Occipital lobe (tissue), 1 donor: ENCODE measurements at regions not wholly inside any gene's neighbourhood (a gene's known extent, or its start where the extent isn't known, plus 50 kb on each side); places are given as distances from the start of the nearest gene placed in this dataset.

Experiments used
- DNase-seq: peaks from one replicate; lab custom pipeline; 2025; lab: John Stamatoyannopoulos, UW

- no peak for DNase-seq
Measured at GRCh38 chr4:24172406-24172805, 282.6 kb upstream of the PPARGC1A start.

DNA sequence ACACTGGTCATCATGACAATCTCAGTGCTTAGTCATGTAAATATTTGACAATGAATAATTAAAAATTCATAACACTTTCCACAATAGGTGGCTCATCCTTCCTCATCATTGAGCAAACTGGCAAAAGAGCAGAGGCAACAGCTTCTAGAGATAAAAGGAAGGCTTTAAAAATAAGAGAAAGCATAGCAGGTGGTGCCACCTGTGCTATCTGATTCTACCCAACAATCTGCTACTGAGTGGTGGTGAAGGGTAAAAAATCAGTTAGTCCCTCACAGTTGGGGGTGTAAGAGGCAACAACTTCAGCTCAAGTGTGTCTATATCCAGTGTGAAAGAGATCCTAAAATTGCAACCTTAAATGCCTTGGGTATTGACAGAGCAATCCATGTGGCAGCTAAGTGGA lies 280.1 kb upstream of the PPARGC1A start:
- DNase-seq: no peak

DNA sequence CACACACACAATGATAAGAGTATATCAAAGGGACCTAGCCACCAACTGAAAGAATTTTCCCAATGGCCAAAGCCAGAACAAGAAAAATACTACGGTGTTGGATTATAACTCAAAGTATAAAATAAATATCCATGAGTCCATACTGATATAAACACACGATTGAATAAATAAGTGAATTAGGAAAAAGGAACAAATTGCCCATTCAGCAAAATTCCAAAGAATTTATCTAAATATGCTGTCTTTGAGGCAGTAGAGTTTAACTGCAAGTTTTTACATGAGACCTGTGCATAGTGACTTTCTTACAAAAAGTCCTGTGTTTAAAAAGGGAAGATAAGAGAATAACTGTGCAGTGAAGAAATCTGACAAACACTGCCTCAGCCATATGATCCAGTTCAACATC lies 278.8 kb upstream of the PPARGC1A start:
- DNase-seq: no peak

DNA sequence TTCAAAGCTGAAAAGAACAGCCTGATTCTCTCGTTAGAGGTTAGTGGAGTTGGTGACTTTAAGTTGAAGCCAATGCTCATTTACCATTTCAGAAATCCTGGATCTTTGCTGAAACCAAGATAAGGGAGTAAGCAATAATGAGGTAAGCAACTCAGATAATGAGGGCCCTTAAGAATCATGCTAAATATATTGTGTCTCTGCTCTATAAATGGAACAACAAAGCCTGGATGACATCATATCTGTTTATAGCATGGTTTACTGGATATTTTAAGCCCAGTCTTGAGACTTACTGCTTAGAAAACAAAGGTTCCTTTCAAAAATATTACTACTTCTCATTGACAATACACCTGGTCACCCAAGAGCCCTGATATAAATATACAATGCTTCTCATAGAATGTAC lies 276.7 kb upstream of the PPARGC1A start:
- DNase-seq: no peak

DNA sequence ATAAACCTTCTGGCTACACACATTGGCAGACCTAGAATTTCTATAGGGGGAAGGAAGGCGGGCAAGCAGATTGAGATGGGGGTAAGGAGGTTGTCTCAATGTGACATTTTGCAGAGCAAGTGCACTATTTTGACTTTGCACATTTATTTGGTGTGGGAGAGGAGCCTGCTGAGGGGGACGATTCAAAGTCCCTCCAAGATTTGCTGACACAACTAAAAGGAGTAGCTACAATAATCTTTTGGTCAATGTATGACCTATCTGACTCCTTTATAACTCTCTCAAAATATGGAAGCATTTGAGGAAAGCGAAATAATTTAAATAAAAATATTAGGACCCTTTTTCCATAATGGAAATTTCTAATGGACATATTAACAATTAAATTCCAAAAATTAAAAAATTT lies 274.9 kb upstream of the PPARGC1A start:
- no peak for DNase-seq

GRCh38 chr4:24164054-24164693 lies 274.3 kb upstream of the PPARGC1A start:
- DNase-seq: no peak

DNA sequence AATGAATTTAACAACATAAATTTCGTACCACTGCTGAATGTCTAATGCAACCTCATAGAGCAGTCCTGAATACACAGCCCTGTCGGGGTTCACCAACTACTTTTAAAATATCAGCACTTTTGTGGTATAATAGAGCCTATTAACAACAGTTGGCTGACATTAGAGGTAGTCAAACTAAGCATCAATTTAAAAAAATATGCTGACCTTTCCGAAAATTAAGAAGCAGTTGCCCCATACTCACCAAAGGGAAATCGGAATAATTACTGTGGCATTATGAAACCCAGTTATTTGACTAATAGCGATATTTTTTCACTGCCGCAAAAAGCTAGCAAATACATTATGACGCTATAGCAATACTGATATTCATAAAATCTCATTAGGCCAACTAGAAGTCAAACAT lies 273.5 kb upstream of the PPARGC1A start:
- no peak for DNase-seq

GRCh38 chr4:24160358-24160757 lies 270.5 kb upstream of the PPARGC1A start:
- no peak for DNase-seq

GRCh38 chr4:24158031-24158430 lies 268.2 kb upstream of the PPARGC1A start:
- no peak for DNase-seq

DNA sequence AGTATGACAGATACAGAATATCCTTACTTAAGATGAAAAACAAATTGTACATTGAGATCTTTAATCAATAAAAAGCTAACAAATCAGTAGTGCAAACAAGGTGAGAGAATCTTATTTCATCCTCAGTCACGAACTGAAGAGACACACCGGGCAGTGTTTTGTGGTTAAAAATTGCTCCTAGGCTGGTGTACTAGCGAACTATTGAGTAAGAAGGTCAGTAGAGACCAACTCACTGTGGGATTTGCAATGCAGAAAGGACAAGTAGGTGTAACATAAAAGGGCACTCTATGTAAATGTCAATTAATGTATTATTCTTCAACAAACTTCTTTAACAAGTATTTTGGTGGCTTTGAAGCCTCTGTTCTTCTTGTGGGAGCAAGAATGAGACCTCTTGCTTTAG lies 260.2 kb upstream of the PPARGC1A start:
- DNase-seq: no peak

DNA sequence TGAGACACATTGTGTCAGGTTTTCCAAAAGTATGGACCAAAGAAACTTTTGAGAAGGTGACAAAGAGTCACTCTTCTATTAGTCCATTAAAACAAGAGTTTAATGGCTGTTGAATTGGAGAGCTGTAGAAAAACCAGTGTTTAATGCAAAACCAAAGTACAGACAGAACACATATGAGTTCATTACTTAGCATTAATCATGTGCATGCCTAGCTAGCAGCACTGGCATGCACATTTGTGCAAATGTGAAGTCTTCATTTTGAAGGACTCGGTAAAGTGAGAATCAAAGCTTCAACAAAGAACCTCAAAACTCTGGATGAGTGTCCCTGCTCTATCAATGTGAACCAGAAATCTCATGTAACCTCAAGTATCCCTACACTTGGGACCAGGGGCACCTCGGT lies 256.3 kb upstream of the PPARGC1A start:
- DNase-seq: no peak

GRCh38 chr4:24145591-24145990 lies 255.7 kb upstream of the PPARGC1A start:
- no peak for DNase-seq

- DNase-seq: no peak
Measured at GRCh38 chr4:24144381-24144780, 254.5 kb upstream of the PPARGC1A start.

DNA sequence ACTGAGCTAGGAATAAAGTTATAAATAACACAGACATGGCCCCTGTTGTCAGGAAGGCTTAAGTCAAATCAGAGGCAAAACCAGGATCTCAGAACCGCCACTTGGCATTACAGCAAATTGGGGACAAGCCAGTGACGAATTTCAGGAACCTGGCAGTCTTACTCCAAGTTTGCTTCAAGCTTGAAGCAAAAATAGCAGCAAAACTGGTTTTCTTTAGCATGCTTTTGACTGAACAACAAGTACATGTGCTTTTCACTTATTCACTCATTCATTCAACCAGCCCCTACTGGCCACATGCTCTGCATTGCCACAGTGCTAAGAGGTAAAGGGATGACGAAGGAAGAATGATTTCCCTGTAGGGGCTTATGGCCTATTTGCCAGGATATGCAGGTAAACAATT lies 253.9 kb upstream of the PPARGC1A start:
- peak; percentile 4 for DNase-seq

DNA sequence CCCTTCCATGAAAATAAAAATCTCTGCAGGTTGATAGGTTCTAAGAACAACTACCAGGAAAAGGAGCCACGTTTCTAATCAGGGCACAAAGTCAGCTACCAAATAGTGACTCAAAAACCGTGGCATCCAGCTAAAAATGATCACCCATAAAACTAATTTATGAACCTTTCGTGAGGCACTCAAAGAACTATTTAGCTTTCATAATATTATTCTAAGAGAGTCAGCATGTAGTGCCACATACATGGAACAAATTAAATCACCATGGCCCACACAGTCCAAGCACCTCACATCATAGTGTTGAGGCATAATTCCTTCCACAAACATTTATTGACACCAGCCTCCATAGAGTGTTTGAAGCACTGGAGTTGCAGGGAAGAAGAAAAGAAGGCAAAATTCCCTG lies 252.0 kb upstream of the PPARGC1A start:
- DNase-seq: no peak

DNA sequence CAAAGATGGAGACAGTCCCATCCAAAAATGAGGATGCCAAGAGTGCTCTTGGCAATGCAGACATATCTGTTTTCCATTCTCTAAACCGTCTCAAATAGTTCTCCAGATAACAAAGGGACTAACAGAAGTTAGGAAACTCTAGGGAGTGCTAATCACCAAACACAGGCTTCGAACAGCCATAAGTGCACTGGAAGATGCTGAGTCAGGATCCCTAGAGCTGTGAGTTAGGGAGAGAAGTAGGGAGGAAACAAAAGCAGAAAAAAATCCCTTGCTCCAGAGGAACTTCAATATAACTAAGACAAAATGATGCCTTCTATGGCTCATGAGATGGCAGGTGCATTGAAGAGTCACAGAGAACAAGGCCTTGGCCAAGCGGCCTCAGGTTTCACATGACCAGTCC lies 251.0 kb upstream of the PPARGC1A start:
- DNase-seq: no peak

GRCh38 chr4:24137671-24138601 lies 248.1 kb upstream of the PPARGC1A start:
- DNase-seq: no peak

- DNase-seq: no peak
Measured at GRCh38 chr4:24131954-24132673, 242.3 kb upstream of the PPARGC1A start.

DNA sequence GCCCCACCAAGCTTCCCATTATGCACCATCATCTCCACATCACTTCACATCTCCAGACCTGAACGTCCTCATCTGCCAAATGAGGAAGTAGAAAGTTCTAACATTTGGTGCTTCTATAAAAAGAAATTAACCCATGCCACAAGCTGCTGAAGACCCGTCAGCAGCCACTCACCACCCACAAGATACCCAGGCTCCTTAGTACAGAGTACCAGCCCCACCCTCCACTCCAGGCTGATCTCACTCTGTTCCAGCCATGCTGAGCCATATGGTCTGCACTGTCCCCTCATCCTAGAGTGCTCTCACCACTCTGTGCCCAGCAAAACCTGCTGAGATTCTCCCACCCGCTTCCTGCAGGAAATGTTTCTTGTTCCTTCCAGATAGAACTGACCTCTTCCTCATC lies 240.8 kb upstream of the PPARGC1A start:
- no peak for DNase-seq

- DNase-seq: no peak
Measured at GRCh38 chr4:24126776-24127175, 236.9 kb upstream of the PPARGC1A start.

DNA sequence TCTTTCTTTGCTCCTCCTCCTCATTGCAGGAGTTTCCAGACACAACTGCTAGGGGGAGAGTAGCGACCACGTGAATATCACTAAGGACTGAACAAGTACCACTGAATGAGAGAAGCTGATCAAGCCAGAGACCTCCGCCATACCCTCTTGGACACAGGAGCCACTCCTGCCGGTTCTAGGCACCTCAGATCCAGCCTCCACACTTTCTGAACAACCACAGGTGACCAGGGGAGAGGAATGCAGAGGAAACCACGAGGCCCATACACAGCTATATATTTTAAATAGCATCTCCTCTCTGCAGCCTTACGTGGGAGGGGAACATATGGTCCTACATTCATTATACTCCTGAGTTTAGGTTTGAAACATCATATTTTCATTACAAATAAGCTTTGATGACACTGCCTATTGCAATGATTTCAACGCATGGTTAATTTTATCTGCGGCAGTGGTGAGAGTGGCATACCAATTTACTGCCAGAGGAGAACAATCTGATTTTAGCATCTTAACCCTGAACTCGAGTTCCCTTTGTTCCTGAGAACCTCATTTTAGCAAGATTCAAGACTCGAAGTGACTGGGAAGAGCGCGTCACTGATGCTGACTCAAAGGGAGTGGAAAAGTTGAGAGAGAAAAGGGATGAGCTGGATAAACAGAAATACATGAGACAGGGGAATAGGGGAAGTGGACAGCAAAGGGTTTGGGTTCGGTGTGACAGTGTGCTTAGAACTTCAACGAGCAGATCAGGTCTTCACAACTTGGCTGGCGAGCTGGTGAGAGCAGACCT lies 231.7 kb upstream of the PPARGC1A start:
- peak; percentile 61 for DNase-seq

DNA sequence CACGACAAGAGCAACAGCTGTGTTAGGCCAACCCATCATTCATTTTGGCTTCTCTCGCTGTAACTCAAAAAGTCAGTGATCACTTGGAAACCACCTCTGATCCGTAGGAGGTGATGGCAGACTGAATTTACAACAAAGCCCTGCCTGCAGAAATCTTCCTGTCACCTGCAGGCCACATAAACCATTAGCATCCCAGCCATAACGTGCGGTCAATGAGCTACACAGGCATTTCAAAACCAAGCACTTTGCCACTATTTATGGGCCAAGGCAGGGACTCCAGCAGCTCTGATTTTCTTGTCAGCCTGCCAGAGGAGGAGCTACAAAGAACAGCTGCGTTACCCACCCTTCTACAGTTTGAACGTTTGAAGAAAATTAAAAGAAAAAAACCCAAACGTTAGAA lies 228.1 kb upstream of the PPARGC1A start:
- no peak for DNase-seq
